Fibroblast of skin of scalp (primary cell): ENCODE measurements at regions not wholly inside any gene's neighbourhood (a gene's known extent, or its start where the extent isn't known, plus 50 kb on each side); places are given as distances from the start of the nearest gene placed in this dataset.
"Not testable (repeated sequence)": the region's sequence is repeated elsewhere in the genome, so short reads cannot be mapped to it uniquely, and the experiment has no call there.

ENCODE experiments used
- DNase-seq: peaks from one replicate; pipeline ENCODE4 v3.0.0-alpha.2; 2013

- DNase-seq: not testable (repeated sequence)
Measured at GRCh38 chr14:80286744-80287143, 75.4 kb upstream of the DIO2 start.

GRCh38 chr14:80278293-80279023 lies 67.2 kb upstream of the DIO2 start:
- no peak for DNase-seq

- peak; percentile 40 for DNase-seq
Measured at GRCh38 chr14:80275208-80275850, 64.0 kb upstream of the DIO2 start.

- DNase-seq: not testable (repeated sequence)
Measured at GRCh38 chr14:80274310-80274709, 63.0 kb upstream of the DIO2 start.

GRCh38 chr14:80271389-80271788 lies 60.1 kb upstream of the DIO2 start:
- DNase-seq: no peak

GRCh38 chr14:80269353-80269925 lies 58.1 kb upstream of the DIO2 start:
- DNase-seq: peak; percentile 6

- DNase-seq: no peak
Measured at GRCh38 chr14:80266930-80267329, 55.6 kb upstream of the DIO2 start.

GRCh38 chr14:80264702-80265101 lies 53.4 kb upstream of the DIO2 start:
- DNase-seq: no peak
